GM12892 (cell line): ENCODE measurements at regions not wholly inside any gene's neighbourhood (a gene's known extent, or its start where the extent isn't known, plus 50 kb on each side); places are given as distances from the start of the nearest gene placed in this dataset.

Source experiments
- POLR2A ChIP-seq: IDR thresholded peaks from 2 replicates; pipeline ENCODE4 v1.6.1; 2011; ENCODE audit warnings: low read depth, low read length, control low read depth
- POLR2AphosphoS5 ChIP-seq: IDR thresholded peaks from 2 replicates; pipeline ENCODE4 v1.6.1; 2011; ENCODE audit warnings: low read depth, low read length, control low read depth
- TAF1 ChIP-seq: IDR thresholded peaks from 2 replicates; pipeline ENCODE4 v1.6.1; 2011; ENCODE audit warnings: low read depth, mild to moderate bottlenecking, control low read depth, low read length, borderline replicate concordance

GRCh38 chr7:113805976-113806375, 112.8 kb downstream of the PPP1R3A start:
- TF ChIP-seq POLR2A: no peak
- TF ChIP-seq TAF1: no peak
- no peak for TF ChIP-seq POLR2AphosphoS5
